ENCODE measurements at regions not wholly inside any gene's neighbourhood (a gene's known extent, or its start where the extent isn't known, plus 50 kb on each side); places are given as distances from the start of the nearest gene placed in this dataset.

DNA sequence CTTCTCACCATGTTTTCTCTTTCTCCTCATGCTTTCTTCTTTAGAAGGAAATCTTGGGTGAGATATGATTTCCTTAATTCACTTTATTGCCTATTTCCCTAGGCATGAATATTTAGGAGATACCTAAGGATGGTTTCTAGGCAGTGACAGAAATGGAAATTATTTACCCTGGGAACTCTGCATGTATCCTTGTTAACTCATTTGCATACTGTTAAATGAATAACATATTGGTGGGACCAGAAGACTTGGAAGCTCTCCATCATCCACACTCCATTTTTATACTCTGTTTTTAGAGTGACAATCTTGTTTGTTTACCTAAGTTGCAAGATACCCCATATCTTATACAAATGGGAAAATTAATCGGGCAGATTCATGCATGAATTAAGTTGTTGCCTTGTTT lies 285.7 kb downstream of the RNF144B start:
- DNase-seq (ENCODE audit: low read depth) = no peak

DNA sequence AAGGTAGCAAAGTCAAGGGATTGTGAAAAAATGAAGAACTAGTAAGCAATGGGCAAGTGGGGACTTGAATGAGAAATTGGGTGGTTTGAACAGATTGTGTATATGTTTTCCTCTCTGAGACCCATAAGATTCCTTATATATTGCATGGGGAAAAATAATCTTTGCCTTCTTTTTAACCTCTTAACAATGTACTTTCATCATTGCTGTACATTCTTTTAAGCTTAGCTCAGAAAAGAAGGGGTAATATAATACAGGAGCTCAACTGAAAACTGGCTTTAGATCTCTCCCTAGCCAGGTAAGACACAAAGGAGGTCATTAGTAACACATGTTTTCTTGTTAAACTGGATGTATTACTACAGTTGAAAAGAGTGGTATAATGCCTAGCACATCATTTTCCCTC lies 287.2 kb downstream of the RNF144B start:
- DNase-seq (ENCODE audit: low read depth) = no peak

DNA sequence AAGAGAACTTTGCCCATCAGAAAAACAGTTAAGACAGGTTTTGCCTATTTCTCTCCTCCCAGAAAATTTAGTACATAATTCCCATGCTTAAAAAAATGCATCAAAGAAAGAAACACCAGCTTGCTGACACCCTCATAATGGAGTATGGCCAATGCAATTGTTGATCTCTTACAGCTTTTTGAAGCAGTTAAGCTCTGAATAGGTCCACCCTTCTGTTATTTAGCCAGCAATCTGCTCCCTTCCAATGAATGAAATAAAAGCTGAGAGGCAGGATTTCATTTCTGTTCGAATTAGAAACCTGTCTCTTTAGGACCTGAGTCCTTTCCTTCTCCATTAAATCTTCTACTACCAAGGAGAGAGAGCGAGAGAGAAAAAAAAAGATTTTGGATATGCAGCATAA lies 288.7 kb downstream of the RNF144B start:
- no peak for DNase-seq (ENCODE audit: low read depth)

DNA sequence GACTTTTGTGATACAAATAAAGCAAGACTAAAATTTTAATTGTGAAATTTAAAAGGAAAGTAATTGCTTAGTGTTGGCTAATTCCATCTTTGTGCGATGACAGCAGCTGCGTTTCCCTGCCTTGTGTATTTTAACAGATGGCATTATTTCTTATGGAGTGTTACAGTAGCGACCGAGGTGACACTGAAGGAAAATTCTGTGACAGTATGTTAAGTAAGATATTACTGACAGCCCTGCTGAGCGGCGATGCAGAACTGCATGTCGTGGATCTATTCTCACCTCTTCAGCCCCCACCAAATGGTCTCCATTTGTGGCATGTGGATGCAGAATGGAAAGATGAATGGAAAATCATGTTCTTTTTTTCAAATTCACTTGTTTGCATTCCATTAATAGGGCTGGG lies 289.4 kb downstream of the RNF144B start:
- DNase-seq (ENCODE audit: low read depth) = no peak

DNA sequence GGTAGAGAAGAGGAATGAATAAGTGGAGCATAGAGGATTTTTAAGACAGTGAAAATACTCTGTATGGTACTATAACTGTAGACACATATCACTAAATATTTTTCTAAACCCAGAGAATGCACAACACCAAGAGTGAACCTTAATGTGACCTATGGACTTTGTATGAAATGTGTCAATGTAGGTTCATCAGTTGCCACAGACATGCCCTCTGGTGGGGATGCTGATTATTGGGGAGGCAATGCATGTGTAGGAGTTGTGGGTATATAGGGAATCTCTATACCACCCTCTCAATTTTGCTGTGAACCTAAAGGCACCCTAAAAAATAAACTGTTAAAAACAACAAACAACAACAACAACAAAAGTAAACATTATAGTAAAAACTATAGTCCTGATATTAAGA lies 293.7 kb downstream of the RNF144B start:
- peak; percentile 4 for DNase-seq (ENCODE audit: low read depth)

DNA sequence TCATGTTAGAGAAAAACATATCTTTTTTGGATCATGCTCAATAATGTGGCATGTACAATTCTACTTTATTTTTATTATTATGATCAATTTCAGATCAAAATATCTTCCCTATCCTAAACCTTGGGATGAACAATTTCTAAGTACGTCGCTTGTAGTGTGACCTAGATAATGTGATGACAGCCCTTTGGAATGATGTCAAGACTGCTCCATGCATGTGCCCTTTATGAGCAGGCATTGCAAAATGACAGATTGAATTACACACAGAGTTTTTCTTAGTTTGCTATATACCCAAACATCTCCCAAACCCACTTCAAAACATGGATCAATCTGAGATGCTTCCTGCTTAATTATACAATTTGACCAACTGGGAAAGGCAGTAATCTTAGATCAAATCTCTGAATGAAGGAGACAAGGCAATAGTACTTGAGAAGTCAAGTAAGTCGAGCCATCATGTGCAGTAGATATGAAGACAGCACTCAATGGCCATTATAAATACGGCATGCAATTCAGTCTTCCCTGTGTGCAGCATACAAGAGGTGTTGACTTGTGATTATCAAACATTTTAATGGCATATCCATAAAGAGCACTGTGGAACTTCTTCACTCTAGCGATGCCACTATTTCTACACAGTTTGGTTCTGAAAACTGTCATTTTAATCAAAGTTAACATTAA lies 294.8 kb downstream of the RNF144B start:
- DNase-seq (ENCODE audit: low read depth) = no peak

DNA sequence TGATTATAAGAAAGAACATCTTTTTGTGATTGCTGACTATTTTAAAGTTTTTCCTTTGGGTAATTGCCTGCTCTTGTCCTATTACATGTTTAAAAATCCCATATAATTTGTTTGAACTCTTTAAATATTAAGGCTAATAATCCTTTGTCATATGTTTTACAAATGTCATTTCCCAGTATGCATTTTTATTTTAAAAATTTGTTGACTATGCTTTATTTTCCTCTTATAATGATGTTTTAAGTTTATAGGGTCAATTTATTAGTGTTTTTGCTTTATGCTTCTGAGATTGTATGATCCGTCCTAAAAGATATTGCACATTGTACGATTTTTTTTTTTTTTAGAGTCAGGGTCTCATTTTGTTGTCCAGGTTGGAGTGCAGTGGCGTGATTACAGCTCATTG lies 297.2 kb downstream of the RNF144B start:
- DNase-seq (ENCODE audit: low read depth) = no peak

DNA sequence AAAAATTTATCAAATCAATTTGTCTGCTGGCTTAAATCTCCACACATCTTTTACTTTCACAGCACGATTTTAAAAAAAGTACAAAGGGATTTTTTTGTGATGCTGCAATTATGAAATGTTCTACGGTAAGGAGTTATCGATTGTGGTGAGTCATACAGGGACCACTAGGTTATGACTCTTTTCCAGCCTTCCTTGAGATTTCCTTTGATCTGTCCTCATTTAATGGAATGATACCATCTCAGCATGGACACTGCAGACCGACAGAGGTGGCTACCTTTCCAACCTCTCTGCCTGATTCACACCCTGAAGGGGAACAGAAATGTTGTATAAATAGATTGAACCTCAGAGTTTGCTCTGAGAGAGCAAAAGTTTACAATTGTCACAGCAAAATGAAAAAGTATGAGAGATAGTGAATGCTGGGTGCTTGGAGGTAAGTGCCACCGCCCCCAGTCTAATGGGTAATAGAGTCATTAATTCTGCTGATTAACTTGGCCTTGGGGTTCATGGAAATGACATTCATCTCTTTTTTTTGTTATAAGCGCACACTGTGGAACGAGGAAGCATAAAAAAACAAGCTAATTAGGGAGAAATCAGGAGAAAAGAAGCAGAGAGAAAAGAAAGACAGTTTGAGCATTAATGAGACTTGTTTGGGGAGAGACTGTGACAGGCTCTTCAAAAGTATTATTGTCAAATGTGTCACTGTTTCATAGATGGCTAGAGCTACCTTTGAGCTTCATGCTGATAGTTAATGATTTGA lies 306.0 kb downstream of the RNF144B start:
- DNase-seq (ENCODE audit: low read depth) = no peak

DNA sequence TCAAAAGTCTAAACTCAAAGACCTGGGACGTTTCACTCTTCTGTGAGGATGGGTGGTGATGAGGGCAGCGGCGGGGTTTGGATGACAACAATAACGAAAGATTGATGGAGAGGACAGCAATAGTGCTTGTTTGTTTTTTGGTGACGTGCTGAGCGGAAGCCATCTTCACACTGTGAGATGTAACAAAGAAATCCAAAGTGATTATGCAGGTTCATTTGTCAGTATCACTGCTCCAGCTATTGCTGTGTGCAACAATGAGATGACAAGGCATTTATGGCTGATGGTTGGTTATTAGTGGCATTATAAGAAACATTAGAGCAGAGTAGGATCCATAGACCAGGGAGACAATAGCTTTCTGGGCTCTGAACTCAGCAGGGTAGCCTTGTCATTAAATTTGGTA lies 306.7 kb downstream of the RNF144B start:
- no peak for DNase-seq (ENCODE audit: low read depth)

DNA sequence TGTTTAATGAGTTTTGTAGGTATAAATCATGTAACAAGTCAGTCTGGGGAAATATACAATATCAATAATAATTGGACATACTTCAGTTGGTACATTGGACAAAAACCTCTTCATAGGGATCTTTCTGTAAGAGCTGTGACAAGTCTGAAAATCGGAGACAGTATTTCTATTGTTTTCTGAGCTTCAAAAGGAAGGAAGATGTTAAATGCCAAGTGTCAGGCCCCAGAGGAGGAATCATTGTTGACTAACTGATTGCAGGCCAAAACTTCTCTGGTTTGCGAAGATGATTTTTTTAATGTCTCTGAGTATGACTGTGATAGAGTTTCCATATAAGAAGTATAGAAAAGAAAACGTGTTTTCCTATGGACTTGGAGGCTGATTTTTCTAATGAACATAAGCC lies 316.4 kb downstream of the RNF144B start:
- no peak for DNase-seq (ENCODE audit: low read depth)

DNA sequence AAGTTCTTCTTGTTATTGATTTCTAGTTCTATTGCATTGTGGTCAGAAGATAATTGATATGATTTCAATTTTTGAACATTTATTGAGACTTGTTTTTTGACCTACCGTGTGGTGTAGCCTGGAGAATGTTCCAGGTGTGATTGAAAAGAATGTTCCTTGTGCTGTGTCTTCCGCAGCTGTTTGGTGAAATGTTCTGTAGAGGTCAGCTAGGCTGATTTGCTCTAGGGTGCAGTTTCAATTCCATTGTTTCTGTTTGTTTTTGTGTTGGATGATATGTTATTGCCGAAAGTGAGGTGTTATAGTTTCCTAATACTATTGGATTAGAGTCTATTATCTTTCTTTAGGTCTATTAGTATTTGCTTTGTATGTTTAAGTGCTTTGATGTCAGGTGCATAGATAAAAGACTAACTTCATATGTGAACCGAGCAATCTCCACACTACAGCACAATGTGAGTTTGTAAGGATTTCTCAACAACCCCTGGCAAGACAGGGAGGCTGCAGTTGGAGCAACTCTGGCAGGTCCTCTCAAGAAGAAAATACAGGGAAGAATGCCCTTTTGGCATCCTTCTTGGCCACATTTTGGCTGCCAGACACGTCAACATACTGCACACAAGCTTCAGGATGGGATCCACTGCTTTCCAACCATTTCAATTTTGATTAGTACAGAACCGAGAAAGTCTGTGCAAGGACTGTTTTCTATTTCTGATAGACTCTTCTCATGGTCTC lies 320.7 kb downstream of the RNF144B start:
- no peak for DNase-seq (ENCODE audit: low read depth)

DNA sequence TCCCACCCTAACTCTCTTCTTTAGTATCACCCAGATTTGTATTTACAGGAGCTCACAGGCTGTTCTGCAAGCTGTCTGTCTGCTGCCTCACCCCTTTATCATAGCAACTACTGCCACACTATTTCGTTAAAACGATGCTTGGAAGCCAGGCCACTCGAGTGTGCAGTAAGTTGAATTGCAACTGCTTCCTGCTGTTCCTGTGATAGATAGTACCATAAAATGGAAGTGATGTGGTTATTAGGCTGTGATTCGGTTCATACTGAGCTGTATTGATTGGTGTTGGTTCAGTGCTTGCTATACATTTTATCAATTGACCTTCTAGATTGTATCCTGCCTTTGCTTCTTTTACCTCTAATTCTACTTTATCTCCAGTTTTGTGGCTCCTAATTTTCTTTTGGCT lies 325.4 kb downstream of the RNF144B start:
- DNase-seq (ENCODE audit: low read depth) = no peak

DNA sequence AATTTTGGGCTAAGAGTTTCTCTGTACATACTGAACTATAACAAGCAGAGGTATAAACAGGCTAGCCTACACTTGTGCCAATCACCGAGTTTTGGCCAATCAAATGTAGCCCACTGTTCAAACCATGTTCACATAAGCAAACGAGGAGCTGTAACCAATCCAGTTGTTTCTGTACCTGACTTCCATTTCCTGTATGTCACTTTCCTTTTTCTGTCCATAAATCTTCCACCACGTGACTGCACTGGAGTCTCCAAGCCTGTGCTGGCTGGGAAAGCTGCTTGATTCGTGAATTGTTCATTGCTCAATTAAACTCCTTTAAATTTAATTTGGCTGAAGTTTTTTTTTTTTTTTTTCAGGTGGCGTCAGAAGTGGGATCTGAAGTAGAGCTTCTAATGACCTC lies 332.9 kb downstream of the RNF144B start:
- DNase-seq (ENCODE audit: low read depth) = peak; percentile 17

DNA sequence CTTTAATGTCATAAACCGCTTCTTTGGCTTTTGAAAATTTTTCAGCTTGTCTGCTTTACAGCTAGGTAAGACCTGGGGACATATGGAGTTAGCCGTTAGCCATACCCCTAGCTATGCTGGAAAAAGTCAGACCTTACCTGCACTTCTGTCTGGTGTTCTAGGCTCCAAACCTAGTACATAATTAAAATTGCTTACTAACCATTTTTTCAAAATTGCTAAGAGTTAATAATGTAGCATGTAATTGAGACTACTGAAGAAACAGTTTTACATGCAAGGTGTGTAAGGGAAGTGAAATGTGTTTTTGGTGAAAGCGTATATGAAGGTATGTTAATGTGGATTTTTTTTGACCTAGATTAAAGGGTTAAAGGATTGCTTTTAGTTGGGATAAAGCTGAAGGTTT lies 336.9 kb downstream of the RNF144B start:
- no peak for DNase-seq (ENCODE audit: low read depth)

DNA sequence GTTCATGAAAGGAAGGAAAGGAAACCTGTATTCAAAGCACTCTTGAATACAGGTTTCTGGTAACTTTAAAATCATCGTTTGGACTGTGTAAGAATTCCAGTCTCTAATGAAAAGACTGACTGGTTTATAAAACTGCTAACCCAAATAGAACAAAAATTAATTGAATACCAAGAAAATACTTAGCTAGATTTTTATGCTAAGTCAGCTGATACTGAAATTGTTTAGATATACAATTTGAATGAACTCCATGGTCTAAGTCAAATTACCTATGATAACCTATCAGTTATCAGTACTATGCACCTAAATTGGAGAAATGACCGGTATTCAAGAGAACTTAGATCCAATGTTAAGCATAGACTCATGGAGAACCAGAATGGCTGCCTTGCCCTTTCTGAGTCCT lies 338.3 kb downstream of the RNF144B start:
- DNase-seq (ENCODE audit: low read depth) = no peak

DNA sequence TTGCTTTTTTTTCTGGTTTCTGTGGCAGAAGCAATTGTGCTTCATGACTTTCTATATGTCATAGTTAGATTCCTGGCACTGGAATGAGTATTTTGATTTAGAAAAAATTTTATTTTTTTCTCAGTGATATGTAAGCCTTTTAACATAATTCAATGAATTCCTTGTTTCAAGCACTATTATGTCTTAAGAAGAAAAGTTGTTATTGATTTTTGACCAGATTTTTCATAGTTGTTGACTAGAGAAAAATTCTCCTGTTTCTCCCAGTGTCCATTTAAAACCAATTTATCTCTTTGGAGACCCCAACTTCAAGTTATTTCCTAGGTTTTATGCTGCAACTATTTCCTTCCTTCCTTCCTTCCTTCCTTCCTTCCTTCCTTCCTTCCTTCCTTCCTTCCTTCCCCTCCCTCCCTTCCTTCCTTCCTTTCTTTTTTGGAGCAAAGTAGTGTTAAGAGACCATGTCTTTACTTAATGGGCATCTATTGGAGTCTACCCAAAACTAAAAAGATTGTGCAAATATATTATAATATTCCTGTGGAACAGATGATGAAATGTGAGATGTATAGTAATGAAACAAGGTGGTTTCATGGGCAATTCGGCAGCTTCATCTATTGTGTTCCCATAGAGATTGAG lies 346.9 kb downstream of the RNF144B start:
- DNase-seq (ENCODE audit: low read depth) = no peak

DNA sequence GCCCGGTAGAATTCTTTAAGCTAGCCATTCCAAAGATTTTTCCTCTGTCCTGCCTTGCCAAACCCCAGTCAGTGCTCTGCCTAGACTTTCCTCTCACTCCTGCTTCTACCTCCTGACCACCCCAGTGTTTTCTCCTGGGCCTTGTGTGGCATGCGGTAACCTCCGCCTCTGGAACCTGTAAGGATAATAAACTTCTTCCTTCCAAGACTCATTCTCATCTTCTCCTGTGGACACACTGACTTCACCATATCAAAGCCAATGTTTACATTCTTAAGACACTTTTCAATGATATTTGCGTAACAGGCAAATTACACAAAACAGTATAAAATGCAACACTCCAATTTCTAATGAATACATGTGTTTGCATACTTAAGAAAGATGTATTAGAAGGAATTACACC lies 354.6 kb downstream of the RNF144B start:
- peak; percentile 24 for DNase-seq (ENCODE audit: low read depth)

DNA sequence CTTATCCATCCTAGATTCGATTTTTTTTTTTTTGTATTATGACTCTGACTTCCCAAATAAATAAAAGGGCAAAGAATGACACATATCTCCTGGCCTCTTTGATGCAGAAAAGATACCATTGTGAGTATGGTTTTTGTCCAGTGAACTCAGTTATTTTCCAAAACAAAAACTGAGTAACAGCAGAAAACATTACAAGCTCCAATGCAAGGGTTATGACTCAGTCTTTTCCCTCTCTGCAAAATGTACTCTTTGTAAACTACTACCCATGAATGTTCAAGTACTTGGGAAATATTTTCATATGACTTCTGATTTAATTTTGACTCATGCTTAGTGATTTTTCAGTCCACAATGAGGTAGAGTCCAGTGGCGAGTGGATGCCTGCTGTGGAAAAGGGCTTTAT lies 355.3 kb downstream of the RNF144B start:
- DNase-seq (ENCODE audit: low read depth) = peak; percentile 86

DNA sequence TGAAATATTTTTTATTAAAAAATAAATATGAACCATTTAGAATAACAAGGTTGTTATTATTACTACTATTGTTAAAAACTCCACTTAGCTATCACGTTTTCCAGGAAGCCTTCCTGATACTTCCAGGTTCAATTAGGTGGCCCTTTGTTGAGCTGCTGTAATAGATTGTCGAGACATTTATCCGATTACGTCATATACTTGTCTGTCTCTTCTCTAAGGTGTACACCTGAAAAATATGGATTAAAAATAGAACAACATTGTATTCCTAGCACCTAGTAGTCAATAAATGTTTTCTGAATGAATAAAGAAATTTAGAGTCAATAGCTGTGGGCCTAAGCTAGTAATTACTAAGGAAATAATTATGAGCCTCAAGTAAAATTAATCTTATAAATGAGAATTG lies 359.6 kb downstream of the RNF144B start:
- no peak for DNase-seq (ENCODE audit: low read depth)

DNA sequence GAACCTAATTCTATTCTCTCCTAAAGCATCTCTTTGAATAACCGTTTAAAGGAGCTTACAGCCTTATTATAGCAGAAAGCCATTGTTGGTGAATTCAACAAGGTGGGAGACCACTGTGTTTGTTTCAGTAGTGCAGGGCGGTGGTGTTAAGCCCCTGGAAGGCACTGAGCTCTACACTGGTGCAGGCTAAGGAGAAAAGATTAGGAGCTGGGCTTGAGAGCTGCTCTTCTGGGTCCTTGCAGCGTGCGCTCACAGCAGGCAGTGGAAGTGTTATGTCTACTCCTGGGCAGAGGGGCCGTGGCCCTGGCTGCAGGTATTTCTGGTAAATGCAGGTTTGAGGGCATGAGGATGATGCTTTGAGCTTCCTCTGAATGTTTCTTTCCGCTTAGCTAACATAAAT lies 361.2 kb downstream of the RNF144B start:
- DNase-seq (ENCODE audit: low read depth) = no peak

DNA sequence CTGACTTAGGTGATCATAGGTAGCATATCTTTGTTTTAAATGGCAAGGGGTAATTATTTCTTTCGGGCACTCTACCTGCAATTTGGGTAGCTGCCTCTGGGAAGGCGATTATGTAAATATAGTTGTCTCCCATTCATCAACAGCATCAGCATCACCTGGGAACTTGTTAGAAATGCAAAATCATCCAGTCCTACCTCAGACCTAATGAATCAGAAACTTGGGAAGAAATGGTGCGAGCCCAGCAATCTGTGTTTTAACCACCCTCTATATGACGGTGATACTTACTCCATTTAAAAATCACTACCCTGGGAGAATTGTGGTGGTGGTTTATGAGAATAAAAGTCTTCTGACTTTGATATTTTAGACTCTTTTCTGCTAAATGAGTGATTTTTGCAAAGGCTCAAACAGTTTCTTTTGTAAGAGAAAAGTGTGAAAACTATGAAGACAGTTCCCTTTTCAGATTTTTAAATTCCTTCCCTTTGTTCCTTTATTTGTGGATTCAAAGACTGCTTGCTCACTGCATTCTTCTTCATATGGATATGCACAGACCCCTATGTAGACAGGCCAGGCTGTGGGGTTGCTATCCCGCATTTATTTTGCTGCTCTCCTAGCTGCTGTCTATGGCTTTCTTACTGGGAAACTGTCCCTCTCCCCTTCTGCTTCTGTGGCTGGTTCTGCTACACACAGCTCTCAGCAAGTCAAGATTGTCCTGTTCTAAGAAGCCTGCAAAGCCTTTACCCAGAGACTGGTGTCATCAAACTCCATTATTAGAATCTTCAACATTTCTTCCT lies 365.3 kb downstream of the RNF144B start:
- no peak for DNase-seq (ENCODE audit: low read depth)

DNA sequence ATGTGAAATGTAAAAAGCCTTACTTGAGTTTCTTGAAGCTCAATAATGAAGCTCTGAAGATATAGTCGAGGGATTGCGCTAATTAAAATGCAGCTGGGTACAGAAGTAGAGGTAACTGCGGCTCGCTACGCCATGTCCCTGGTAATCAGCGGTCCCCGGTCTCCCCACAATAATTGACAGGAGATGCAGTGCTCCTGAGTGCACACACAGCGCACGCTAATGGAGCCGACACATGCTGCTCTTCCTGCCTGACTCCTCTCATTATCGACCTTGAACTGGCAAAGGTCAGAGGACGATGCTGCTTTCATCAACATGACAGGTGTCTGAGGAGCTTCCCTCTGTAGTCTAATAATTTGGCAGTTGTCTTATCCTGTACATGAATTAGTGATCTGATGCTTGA lies 365.9 kb downstream of the RNF144B start:
- DNase-seq (ENCODE audit: low read depth) = no peak
